Stimulated activated CD4-positive, alpha-beta T cell treated with anti-CD3 and anti-CD28 coated beads, Interleukin-2, amount 100 ng/mL, for 4 hours (primary cell): ENCODE measurements at regions not wholly inside any gene's neighbourhood (a gene's known extent, or its start where the extent isn't known, plus 50 kb on each side); places are given as distances from the start of the nearest gene placed in this dataset.
"Not testable (repeated sequence)": the region's sequence is repeated elsewhere in the genome, so short reads cannot be mapped to it uniquely, and the experiment has no call there.

Experiments used
- DNase-seq: peaks from one replicate; pipeline ENCODE4 v3.0.0-alpha.2; 2020; ENCODE audit warnings: low read depth

DNA sequence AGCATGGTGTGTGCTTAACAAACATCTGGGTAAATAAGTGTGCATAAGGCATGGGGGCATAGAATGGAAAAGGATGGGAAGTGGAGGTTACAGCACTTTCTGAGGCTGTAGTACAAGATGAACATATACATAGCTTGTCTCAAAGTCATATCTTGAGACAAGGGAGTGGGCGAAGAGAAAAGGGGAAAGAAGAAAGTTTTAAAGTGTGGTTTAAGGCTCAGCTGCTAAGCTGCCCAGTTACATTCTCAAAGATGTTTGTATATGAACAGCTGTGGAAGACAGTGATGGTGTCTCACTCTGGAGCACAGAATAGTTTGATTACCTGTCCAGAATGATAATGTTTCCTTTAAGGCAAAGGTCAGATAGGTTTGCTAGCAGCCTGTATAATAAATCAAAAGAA, 61.9 kb upstream of the LANCL2 start:
- no peak for DNase-seq

DNA sequence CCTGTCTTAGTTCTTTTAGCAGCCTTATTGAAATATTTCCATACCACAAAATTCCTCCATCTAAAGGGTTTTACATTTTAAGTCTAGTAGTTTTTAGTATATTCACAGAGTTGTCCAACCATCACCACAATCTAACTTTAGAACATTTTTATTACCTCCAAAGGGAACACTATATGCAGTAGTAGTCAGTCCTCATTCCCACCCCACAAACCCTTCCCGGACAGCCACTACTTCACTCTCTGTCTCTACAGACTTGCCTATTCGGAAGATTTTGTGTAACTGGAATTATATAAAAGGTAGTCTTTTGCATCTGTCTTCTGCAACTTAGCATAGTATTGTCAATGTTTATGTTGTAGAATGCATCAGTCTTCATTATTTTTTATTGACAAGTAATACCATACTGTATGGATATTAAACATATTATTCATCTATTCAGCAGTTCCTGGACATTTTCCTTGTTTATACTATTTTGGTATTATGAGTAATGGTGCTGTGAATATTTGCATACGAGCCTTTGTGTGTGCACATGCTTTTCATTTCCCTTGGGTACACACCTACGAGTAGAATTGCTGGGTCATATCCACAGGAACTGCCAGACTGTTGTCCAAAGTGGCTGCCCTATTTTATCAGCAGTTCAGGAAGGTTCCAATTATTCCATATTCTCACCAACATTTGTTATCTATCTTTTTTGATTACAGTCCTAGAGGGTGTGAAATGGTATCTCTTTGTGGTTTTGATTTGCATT, 60.9 kb upstream of the LANCL2 start:
- DNase-seq = no peak

DNA sequence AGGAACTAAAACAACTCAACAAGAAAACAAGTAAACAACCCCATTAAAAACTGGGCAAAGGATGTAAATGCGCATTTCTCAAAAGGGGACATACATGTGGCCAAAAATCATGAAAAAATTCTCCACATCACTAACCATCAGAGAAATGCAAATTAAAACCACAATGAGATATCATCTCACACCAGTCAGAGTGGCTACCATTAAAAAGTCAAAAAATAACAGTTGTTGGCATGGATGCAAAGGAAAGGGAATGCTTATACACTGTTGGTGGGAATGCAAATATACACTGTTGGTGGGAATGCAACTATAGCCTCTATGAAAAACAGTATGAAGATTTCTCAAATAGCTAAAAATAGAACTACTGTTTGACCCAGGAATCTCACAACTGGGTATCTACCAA, 60.0 kb upstream of the LANCL2 start:
- no peak for DNase-seq

DNA sequence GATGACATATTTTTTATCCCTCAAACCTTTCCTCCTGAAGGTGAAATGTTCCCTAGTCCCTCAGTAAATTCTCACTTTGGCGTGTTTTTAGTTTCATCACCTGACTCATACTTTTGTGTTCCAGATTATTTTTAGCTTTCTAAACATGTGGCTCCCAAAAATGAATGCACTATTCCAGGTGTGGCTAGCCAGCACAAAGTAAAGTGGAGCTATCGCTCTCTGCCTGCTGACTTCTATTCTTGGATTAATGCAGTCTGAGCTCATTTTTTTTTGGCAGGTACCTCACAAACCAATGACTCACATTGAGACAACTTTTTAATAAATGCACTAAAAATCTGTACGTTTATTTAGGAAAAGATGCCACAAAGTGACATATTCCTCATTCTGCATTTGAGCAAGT, 58.8 kb upstream of the LANCL2 start:
- DNase-seq = no peak

DNA sequence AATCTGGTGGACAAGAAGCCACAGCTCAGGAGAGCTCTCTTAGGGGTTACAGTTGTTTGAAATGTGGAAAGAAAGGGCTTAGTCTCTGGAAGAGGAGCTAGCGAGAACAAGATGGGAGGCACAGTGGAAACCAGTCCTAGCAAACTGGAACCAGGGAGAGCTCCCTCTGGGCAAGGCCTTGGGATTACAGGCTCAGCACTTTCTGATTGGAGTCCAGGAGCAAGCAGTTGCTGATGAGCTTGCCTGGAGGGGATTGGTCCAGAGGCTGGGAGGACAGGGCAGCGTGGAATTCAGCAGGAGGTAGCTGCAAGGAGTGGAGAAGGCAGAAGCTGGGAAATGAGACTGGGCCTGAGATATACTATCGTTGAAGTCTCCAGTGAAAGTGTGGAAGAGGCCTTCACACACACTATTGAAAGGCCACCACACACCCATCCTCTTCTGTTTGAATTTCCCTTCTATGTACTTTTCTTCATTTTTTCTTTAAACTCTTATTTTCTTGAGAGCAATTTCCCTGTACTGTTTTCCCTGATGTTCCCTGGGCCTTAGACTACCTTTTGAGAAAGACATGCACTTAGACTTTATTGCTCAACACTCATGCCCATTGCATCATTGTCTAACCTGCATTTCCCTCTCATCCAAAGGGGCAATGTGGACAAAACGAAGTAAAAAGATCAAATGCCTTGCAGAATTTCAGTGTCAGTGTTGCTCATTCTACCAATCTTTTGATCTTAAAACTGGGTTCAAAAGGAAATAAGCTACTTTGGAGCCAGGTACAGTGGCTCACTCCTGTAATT, 57.8 kb upstream of the LANCL2 start:
- no peak for DNase-seq

DNA sequence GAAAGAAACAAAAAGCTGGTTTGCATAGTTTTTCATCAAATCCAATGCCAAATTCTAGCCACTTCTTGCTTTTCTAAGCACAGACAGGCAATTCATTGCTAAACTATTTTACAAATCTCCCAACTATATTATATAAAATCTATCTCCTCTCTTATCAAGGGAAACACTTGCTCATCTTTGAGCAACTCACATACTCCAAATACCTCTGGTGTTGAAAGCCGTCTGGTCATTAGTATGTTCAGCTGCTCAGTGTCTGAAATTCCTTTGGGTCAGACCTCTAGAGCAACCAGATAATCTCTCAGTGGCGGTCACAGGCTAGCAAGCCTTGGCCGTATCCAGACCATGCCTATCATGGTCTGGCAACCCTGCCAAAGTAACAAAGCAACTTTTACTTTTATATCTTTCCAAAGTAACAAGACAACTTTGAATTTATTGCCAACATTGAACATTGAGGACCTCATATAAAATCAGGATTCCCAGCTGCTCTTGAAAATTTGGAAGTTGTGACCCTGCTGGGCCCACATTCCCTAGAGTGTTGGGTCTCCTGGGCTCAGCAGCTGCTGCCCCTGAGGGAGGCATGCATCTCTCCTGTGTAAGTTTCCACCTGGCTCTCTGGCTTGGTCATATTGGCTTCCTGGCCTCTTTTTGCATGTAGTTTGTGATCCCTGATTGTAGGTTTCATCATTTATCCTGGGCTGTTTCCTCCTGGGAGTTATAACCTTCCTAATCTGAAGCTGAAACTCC, 56.8 kb upstream of the LANCL2 start:
- DNase-seq = no peak

DNA sequence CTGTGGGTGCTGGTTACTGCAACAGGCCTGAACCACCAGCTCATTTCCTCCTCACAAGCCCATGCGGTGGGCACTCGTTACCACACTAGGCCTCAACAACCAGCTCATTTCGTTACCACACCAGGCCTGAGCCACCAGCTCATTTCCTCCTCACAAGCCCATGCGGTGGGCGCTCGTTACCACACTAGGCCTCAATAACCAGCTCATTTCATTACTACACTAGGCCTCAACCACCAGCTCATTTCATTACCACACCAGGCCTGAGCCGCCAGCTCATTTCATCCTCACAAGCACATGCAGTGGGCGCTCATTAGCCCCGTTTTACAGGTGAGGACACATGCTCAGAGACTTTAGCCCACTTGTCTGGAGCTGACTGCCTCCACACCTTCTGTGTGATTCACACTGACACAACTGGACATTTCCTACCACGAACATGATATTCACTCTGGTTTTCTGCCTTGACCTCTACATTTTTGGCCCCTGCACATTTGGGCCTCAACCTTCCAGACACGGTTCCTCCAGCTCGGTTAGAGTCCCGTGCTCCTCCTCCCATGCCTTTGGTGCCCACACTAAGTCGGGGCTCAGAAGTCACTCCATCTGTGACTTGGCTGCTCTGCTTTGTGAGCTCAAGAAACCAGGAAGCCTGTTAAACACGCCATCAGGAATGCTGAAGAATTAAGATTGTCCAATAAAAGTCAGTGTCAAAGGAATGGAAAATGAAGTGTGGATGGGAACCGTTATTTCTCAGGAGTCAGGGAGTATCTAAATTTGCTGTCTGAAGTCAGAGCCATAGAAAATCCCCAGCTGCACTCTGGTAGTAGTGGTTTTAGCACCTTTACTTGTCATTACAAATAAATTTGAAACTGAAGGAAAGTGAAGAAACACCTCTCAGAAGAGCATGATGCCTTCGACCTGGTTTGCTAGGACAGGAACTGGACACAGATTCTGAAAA, 55.8 kb upstream of the LANCL2 start:
- no peak for DNase-seq

DNA sequence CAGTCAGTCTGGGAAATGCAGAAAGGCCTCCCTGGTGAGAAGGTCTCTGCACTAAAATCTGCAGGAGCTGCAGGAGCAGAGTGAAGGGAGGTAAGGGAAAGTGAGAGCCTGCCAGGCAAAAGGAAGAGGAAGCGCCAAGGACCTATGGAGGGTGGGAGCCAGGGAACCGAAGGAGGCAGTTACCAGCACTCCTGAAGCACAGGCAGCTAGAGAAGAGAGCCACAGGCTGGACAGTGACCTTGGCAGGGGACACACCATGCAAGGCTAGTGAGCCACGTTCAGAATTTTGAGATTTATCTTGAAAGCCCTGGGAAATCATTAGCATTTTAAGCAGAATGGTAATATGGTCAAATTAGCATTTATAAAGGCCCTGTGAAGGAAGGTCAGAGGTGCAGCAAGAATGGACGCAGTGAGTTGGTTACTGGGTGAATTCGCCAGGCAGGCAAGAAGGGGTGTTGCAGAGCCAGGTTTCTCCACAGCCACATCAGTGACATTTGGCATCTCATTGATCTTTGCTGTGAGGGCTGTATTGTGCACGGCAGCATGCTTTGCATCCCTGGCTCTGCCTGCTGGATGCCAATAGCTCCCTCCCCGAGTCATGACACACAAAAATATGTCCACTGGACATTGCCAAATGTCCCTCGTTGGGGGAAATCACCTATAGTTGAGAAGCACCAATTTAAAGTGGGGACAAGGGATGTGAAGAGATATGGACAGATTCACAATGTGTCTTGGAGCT, 54.7 kb upstream of the LANCL2 start:
- no peak for DNase-seq

DNA sequence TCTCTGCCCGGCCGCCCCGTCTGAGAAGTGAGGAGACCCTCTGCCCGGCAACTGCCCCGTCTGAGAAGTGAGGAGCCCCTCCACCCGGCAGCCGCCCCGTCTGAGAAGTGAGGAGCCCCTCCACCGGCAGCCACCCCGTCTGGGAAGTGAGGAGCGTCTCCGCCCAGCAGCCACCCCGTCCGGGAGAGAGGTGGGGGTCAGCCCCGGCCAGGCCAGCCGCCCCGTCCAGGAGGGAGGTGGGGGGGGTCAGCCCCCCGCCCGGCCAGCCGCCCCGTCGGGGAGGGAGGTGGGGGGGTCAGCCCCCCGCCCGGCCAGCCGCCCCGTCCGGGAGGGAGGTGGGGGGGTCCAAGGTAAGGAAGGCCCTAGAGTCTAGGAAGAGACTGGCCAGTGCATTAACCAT, 53.2 kb upstream of the LANCL2 start:
- DNase-seq = not testable (repeated sequence)

DNA sequence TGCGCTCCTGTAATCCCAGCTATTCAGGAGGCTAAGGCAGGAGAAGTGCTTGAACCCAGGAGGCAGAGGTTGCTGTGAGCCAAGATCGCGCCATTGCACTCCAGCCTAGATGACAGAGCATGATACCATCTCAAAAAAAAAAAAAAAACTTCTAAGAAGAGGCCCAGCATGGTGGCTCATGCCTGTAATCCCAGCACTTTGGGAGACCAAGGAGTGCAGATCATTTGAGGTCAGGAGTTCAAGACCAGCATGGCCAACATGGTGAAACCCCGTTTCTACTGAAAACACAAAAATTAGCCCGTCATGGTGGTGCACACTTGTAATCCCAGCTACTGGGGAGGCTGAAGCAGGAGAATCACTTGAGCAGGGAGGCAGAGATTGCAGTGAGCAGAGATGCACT, 51.5 kb upstream of the LANCL2 start:
- not testable (repeated sequence) for DNase-seq

DNA sequence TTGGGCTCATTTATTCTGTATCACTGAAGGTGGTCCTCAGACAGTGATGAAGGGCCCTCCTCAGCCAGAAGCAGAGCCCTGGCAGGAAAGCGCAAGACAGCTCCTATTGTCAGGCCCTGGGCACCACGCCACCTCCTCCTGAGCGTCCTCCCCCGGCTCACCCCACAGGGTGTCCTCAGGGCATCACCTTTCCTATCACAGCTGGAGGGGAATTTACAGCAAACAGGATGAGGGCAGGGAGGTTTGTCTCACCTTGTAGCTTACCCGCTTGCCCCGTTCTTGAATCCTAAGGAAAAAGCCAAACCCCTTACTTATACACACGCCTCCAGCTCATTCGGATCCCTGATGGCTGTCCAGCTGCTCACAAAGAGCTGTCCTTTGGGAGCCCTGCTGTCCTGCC, 50.2 kb upstream of the LANCL2 start:
- no peak for DNase-seq
